ENCODE measurements at regions not wholly inside any gene's neighbourhood (a gene's known extent, or its start where the extent isn't known, plus 50 kb on each side); places are given as distances from the start of the nearest gene placed in this dataset.

GRCh38 chr16:86732621-86733295 lies 154.4 kb downstream of the FOXL1 start:
- 34% methylated on average over 28 of the region's 28 CpGs for WGBS (ENCODE audit: insufficient coverage, insufficient replicate concordance, low lambda C conversion rate, missing lambda C conversion rate)
- intact Hi-C loops (cut with micrococcal nuclease; ENCODE audit: unreplicated experiment) (no loop called here), in situ Hi-C loops (cut with MboI) (no loop called here)
- SMC1A ChIA-PET (ENCODE audit: uncharacterized antibody, unreplicated experiment): interaction anchor here (1.0 kb wide), 2 partner anchors 24 to 68 kb away, joined by 3 read pairs; no protein-coding TSS in a partner anchor
- no peak overlapping the region for H3K4me3 ChIP-seq
- H3K9me3 ChIP-seq (replicated peaks; ENCODE audit: control insufficient read depth, insufficient read depth, low read length): no peaks in the 10 kb centered on the region
- FAIRE-seq: no peak
- no peaks in the 10 kb centered on the region for H3K79me2 ChIP-seq (ENCODE audit: control insufficient read depth, insufficient read depth, low read length)
- CTCF ChIA-PET: no interaction called here
- RAD21 ChIA-PET (ENCODE audit: unreplicated experiment): no interaction called here
- TF ChIP-seq YY1 (IDR thresholded peaks at IDR 0.05; ENCODE audit: low read depth, low read length) (no peak), NKRF (conservative IDR thresholded peaks at IDR 0.05) (no peak), HDAC2 (IDR thresholded peaks at IDR 0.05) (no peak), CEBPB (IDR thresholded peaks at IDR 0.05; ENCODE audit: borderline replicate concordance in 1 of 2, low read depth in 2 of 2, low read length in 2 of 2) (no peak), HDGF (IDR thresholded peaks at IDR 0.05) (no peak), E2F8 (IDR thresholded peaks at IDR 0.05; ENCODE audit: low read depth, partially characterized antibody) (no peak), KDM1A (IDR thresholded peaks at IDR 0.05; ENCODE audit: borderline replicate concordance) (no peak), RB1 (IDR thresholded peaks at IDR 0.05; ENCODE audit: borderline replicate concordance) (no peak), IRF5 (IDR thresholded peaks at IDR 0.05; ENCODE audit: borderline replicate concordance) (no peak), RBBP5 (conservative IDR thresholded peaks at IDR 0.05) (no peak), TARDBP (IDR thresholded peaks at IDR 0.05; ENCODE audit: borderline replicate concordance) (no peak), STAT3 (IDR thresholded peaks at IDR 0.05; ENCODE audit: low read depth, low read length) (no peak), BCL11A (IDR thresholded peaks at IDR 0.05; ENCODE audit: low read depth, low read length) (no peak), ZNF592 (IDR thresholded peaks at IDR 0.05) (no peak), BMI1 (IDR thresholded peaks at IDR 0.05; ENCODE audit: borderline replicate concordance) (no peak), KLF5 (IDR thresholded peaks at IDR 0.05; ENCODE audit: partially characterized antibody) (no peak)
- POLR2A ChIA-PET: no interaction called here
- DNase-seq (ENCODE audit: low read depth, low spot score): no peak
- ATAC-seq: no peak
- H4K20me1 ChIP-seq (ENCODE audit: control insufficient read depth, insufficient read depth): no peaks in the 10 kb centered on the region
- H3K9ac ChIP-seq (ENCODE audit: control insufficient read depth, insufficient read depth, low read length): no peak overlapping the region
- no peak overlapping the region for H2AFZ ChIP-seq (ENCODE audit: control insufficient read depth, low read depth, low read length)
- H3K36me3 ChIP-seq (ENCODE audit: control insufficient read depth in 2 of 2, insufficient read depth in 2 of 2, low read length in 1 of 2): no peaks in the 10 kb centered on the region
- no peak overlapping the region for H3K4me2 ChIP-seq (ENCODE audit: control insufficient read depth, insufficient read depth)
- peaks cover 0 to 1% of the 10 kb centered on the region in 2 experiments; a peak in 2 of 4 replicates for H3K27me3 ChIP-seq (replicated peaks in 1 of 2; ENCODE audit: control insufficient read depth in 2 of 2, insufficient read depth in 2 of 2, low read length in 1 of 2)
- H3K27ac ChIP-seq (ENCODE audit: control insufficient read depth, insufficient read depth): no peak overlapping the region
- no peaks in the 10 kb centered on the region for H3K4me1 ChIP-seq (ENCODE audit: control insufficient read depth, insufficient read depth, low read length)
- no TSS peak for BruUV-seq (replicated peaks)
